IPS-20b (cell line): ENCODE measurements at regions not wholly inside any gene's neighbourhood (a gene's known extent, or its start where the extent isn't known, plus 50 kb on each side); places are given as distances from the start of the nearest gene placed in this dataset.

Experiments
- H3K27ac ChIP-seq: one replicate; pipeline ENCODE4 v1.5.1; 2013; ENCODE audit warnings: low read length
- H3K27me3 ChIP-seq: 2 replicates; pipeline ENCODE4 v1.6.1; 2013; ENCODE audit warnings: mild to moderate bottlenecking, low read length, inconsistent platforms; ENCODE audit not compliant: insufficient read depth
- H3K36me3 ChIP-seq: 2 replicates; pipeline ENCODE4 v1.6.1; 2013; ENCODE audit warnings: low read depth, mild to moderate bottlenecking, inconsistent platforms, low read length, moderate library complexity; ENCODE audit not compliant: insufficient read depth
- H3K4me1 ChIP-seq: 2 replicates; pipeline ENCODE4 v1.6.1; 2013; ENCODE audit warnings: mild to moderate bottlenecking, control low read depth, inconsistent platforms, low read length, moderate library complexity; ENCODE audit not compliant: insufficient read depth
- H3K4me3 ChIP-seq: 2 replicates; pipeline ENCODE4 v1.5.1; 2013; ENCODE audit warnings: mild to moderate bottlenecking, low read length, inconsistent platforms
- H3K9ac ChIP-seq: 2 replicates; pipeline ENCODE4 v1.6.1; 2013; ENCODE audit warnings: low read depth, mild to moderate bottlenecking, inconsistent platforms, low read length, moderate library complexity
- H3K9me3 ChIP-seq: 2 replicates; pipeline ENCODE4 v1.6.1; 2013; ENCODE audit warnings: mild to moderate bottlenecking, low read depth, low read length, inconsistent platforms; ENCODE audit not compliant: insufficient read depth

- Histone ChIP-seq H3K36me3 (no peaks in the 10 kb centered on the region), H3K4me1 (no peaks in the 10 kb centered on the region; the same call in 1 of the 2 replicates), H3K27me3 (peaks cover 11% of the 10 kb centered on the region; the same call in 1 of the 2 replicates), H3K4me3 (no peak overlapping the region), H3K27ac (no peak overlapping the region), H3K9me3 (no peaks in the 10 kb centered on the region), H3K9ac (no peak overlapping the region)
Observed at GRCh38 chr15:93166675-93167074, 77.7 kb upstream of the RGMA start.

- H3K27ac ChIP-seq, result no peak overlapping the region
- no peaks in the 10 kb centered on the region for H3K36me3 ChIP-seq
- peaks cover 11% of the 10 kb centered on the region; the same call in 1 of the 2 replicates for H3K27me3 ChIP-seq
- no peak overlapping the region for H3K9ac ChIP-seq
- H3K9me3 ChIP-seq, result no peaks in the 10 kb centered on the region
- H3K4me1 ChIP-seq, result no peaks in the 10 kb centered on the region; the same call in 1 of the 2 replicates
- no peak overlapping the region for H3K4me3 ChIP-seq
Observed at GRCh38 chr15:93165734-93166470, 76.9 kb upstream of the RGMA start.

GRCh38 chr15:93164409-93164808 lies 75.4 kb upstream of the RGMA start:
- H3K4me3 ChIP-seq, result no peak overlapping the region
- peaks cover 11% of the 10 kb centered on the region; the same call in 1 of the 2 replicates for H3K27me3 ChIP-seq
- H3K27ac ChIP-seq, result no peak overlapping the region
- no peaks in the 10 kb centered on the region for H3K36me3 ChIP-seq
- H3K4me1 ChIP-seq, result no peaks in the 10 kb centered on the region; the same call in 1 of the 2 replicates
- H3K9me3 ChIP-seq, result no peaks in the 10 kb centered on the region
- no peak overlapping the region for H3K9ac ChIP-seq

- Histone ChIP-seq H3K4me3 (no peak overlapping the region), H3K27me3 (peaks cover 11% of the 10 kb centered on the region; the same call in 1 of the 2 replicates), H3K36me3 (no peaks in the 10 kb centered on the region), H3K4me1 (no peaks in the 10 kb centered on the region; the same call in 1 of the 2 replicates), H3K27ac (no peak overlapping the region), H3K9ac (no peak overlapping the region), H3K9me3 (no peaks in the 10 kb centered on the region)
Observed at GRCh38 chr15:93162560-93162959, 73.5 kb upstream of the RGMA start.

GRCh38 chr15:93159930-93160329 lies 70.9 kb upstream of the RGMA start:
- no peaks in the 10 kb centered on the region; the same call in 1 of the 2 replicates for H3K27me3 ChIP-seq
- H3K9ac ChIP-seq, result no peak overlapping the region
- no peak overlapping the region for H3K4me3 ChIP-seq
- no peak overlapping the region for H3K27ac ChIP-seq
- H3K9me3 ChIP-seq, result no peaks in the 10 kb centered on the region
- H3K4me1 ChIP-seq, result no peaks in the 10 kb centered on the region
- no peaks in the 10 kb centered on the region for H3K36me3 ChIP-seq

GRCh38 chr15:93158097-93158900 lies 69.3 kb upstream of the RGMA start:
- Histone ChIP-seq H3K9ac (no peak overlapping the region), H3K4me3 (no peak overlapping the region), H3K9me3 (no peaks in the 10 kb centered on the region), H3K27ac (no peak overlapping the region), H3K4me1 (no peaks in the 10 kb centered on the region), H3K36me3 (no peaks in the 10 kb centered on the region), H3K27me3 (no peaks in the 10 kb centered on the region; the same call in 1 of the 2 replicates)

GRCh38 chr15:93154666-93155065 lies 65.7 kb upstream of the RGMA start:
- Histone ChIP-seq H3K9me3 (no peaks in the 10 kb centered on the region), H3K4me3 (no peak overlapping the region), H3K4me1 (peaks cover 11% of the 10 kb centered on the region), H3K27me3 (no peaks in the 10 kb centered on the region; the same call in 1 of the 2 replicates), H3K27ac (no peak overlapping the region), H3K36me3 (no peaks in the 10 kb centered on the region), H3K9ac (no peak overlapping the region)

- no peaks in the 10 kb centered on the region for H3K36me3 ChIP-seq
- H3K9me3 ChIP-seq, result no peaks in the 10 kb centered on the region
- H3K9ac ChIP-seq, result no peak overlapping the region
- H3K4me3 ChIP-seq, result no peak overlapping the region
- peaks cover 11% of the 10 kb centered on the region for H3K4me1 ChIP-seq
- H3K27ac ChIP-seq, result no peak overlapping the region
- no peaks in the 10 kb centered on the region for H3K27me3 ChIP-seq
Observed at GRCh38 chr15:93152951-93153350, 63.9 kb upstream of the RGMA start.

- Histone ChIP-seq H3K27me3 (no peaks in the 10 kb centered on the region), H3K9ac (no peak overlapping the region)
Observed at GRCh38 chr15:93152360-93152759, 63.3 kb upstream of the RGMA start.

GRCh38 chr15:93150910-93151881 lies 62.2 kb upstream of the RGMA start:
- no peak overlapping the region for H3K27ac ChIP-seq

More at GRCh38 chr15:93152360-93152759, 63.3 kb upstream of the RGMA start:
- peaks cover 11% of the 10 kb centered on the region for H3K4me1 ChIP-seq
- no peak overlapping the region for H3K4me3 ChIP-seq
- no peaks in the 10 kb centered on the region for H3K36me3 ChIP-seq
- H3K9me3 ChIP-seq, result no peaks in the 10 kb centered on the region
- H3K27ac ChIP-seq, result no peak overlapping the region

GRCh38 chr15:93146601-93147000 lies 57.6 kb upstream of the RGMA start:
- Histone ChIP-seq H3K9me3 (no peaks in the 10 kb centered on the region), H3K4me3 (no peak overlapping the region), H3K4me1 (peaks cover 3% of the 10 kb centered on the region; the same call in 1 of the 2 replicates), H3K27me3 (no peaks in the 10 kb centered on the region), H3K36me3 (no peaks in the 10 kb centered on the region), H3K9ac (no peak overlapping the region), H3K27ac (no peak overlapping the region)

More at GRCh38 chr15:93150910-93151881, 62.2 kb upstream of the RGMA start:
- H3K9ac ChIP-seq, result no peak overlapping the region
- H3K36me3 ChIP-seq, result no peaks in the 10 kb centered on the region
- no peaks in the 10 kb centered on the region for H3K27me3 ChIP-seq
- no peaks in the 10 kb centered on the region for H3K9me3 ChIP-seq
- no peak overlapping the region for H3K4me3 ChIP-seq
- H3K4me1 ChIP-seq, result peaks cover 11% of the 10 kb centered on the region
